ENCODE measurements at regions not wholly inside any gene's neighbourhood (a gene's known extent, or its start where the extent isn't known, plus 50 kb on each side); places are given as distances from the start of the nearest gene placed in this dataset.
A peak's percentile ranks its signal among the peaks of the same experiment; 100 is the strongest.

DNA sequence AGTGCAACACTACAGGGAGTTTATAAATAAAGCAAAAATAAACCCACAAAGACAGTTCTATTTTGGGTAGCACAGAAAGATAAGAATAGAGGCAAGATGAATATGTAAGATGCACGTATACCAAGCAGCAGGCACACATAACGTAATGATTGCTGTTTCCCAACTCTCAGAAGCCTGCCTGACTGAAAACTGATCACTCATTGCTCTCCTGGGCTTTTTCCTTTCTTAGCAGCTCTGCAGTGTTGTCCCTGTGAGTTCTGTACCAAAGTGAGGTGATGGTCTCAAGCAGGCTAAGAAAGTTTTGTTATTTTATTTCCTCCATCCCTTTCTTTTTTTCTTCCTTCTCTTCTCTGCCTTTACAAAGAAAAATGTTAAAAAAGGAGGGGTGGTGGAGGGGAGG lies 522.0 kb upstream of the MAN1A1 start:
- Histone ChIP-seq H3K4ac (replicated peaks; ENCODE audit: insufficient read length, low read depth, low read length) (no peak overlapping the region), H2BK15ac (ENCODE audit: low read length) (no peak overlapping the region), H2AFZ (ENCODE audit: low read length) (0 out of 2 replicates have a peak overlapping the region, but pooled peaks have one; percentile 37), H3K9me3 (ENCODE audit: insufficient read depth in 2 of 2, low read depth in 1 of 2, low read length in 1 of 2) (no peaks in the 10 kb centered on the region), H3K27me3 (replicated peaks in 1 of 4; ENCODE audit: control insufficient read depth in 3 of 4, extremely low read depth in 1 of 4, insufficient read depth in 3 of 4, low read length in 3 of 4) (no peaks in the 10 kb centered on the region), H4K5ac (ENCODE audit: insufficient read length, low read depth, low read length) (no peak overlapping the region), H3K18ac (ENCODE audit: extremely low read depth, low read length) (no peak overlapping the region), H3K23me2 (ENCODE audit: low read depth, low read length) (no peaks in the 10 kb centered on the region), H3K56ac (replicated peaks; ENCODE audit: insufficient read length, low read depth, low read length) (no peak overlapping the region), H3K79me1 (ENCODE audit: low read depth, low read length) (no peaks in the 10 kb centered on the region), H2BK120ac (replicated peaks; ENCODE audit: low read depth, low read length) (no peak overlapping the region), H3K9ac (replicated peaks in 1 of 4; ENCODE audit: extremely low read depth in 1 of 4, low read depth in 3 of 4, low read length in 3 of 4) (no peak overlapping the region), H3K36me3 (ENCODE audit: control insufficient read depth in 2 of 4, insufficient read depth in 4 of 4, low read length in 3 of 4) (no peaks in the 10 kb centered on the region), H2AK5ac (ENCODE audit: low read depth, low read length) (no peak overlapping the region), H2BK12ac (ENCODE audit: low read depth, low read length) (no peak overlapping the region), H3K14ac (ENCODE audit: insufficient read length) (no peak overlapping the region), H4K91ac (replicated peaks; ENCODE audit: insufficient read length, low read length) (no peak overlapping the region), H4K8ac (ENCODE audit: extremely low read depth, insufficient read depth, low read length) (no peak overlapping the region), H3K4me3 (ENCODE audit: extremely low read depth in 1 of 4, insufficient read depth in 2 of 4, low read depth in 3 of 4, low read length in 4 of 4) (no peak overlapping the region), H4K20me1 (replicated peaks in 1 of 2; ENCODE audit: control insufficient read depth in 1 of 2, insufficient read depth in 2 of 2, low read length in 2 of 2) (no peaks in the 10 kb centered on the region), H3K27ac (ENCODE audit: low read depth, low read length) (no peak overlapping the region), H3K4me1 (replicated peaks in 1 of 4; ENCODE audit: control insufficient read depth in 3 of 4, insufficient read depth in 4 of 4, low read length in 3 of 4) (no peaks in the 10 kb centered on the region), H2BK20ac (ENCODE audit: low read length) (no peak overlapping the region), H2BK5ac (ENCODE audit: low read depth, low read length) (no peak overlapping the region), H3K79me2 (ENCODE audit: control insufficient read depth in 1 of 2, insufficient read depth in 2 of 2, low read length in 2 of 2) (no peaks in the 10 kb centered on the region), H3K4me2 (ENCODE audit: insufficient read depth in 1 of 2, low read depth in 2 of 2, low read length in 2 of 2) (no peak overlapping the region), H3K23ac (ENCODE audit: insufficient read length) (no peak overlapping the region)
- DNase-seq (ENCODE audit: low read depth in 1 of 2, low spot score in 2 of 2) (no peak), FAIRE-seq (no peak)
- 72% methylated on average over 2 of the region's 2 CpGs; no CpG with 5 or more reads in 1 of the 2 experiments for WGBS, 2 experiments (ENCODE audit: extremely low coverage in 1 of 2, insufficient coverage in 1 of 2, insufficient read length in 1 of 2, insufficient replicate concordance in 2 of 2, low coverage in 1 of 2, low lambda C conversion rate in 2 of 2, missing lambda C conversion rate in 1 of 2)
- ChIA-PET CTCF (ENCODE audit: partially characterized antibody) (no interaction called here), POLR2A (ENCODE audit: partially characterized antibody) (no interaction called here)
- TF ChIP-seq HDAC2 (IDR thresholded peaks at IDR 0.05; ENCODE audit: borderline replicate concordance in 1 of 2, low read depth in 2 of 2, low read length in 2 of 2) (no peak), YY1 (IDR thresholded peaks at IDR 0.05; ENCODE audit: low read depth, low read length) (no peak), RFX5 (IDR thresholded peaks at IDR 0.05; ENCODE audit: borderline replicate concordance, low read depth, low read length) (no peak), CBX8 (IDR thresholded peaks at IDR 0.05; ENCODE audit: borderline replicate concordance, low read depth, low read length) (no peak), KDM5A (IDR thresholded peaks at IDR 0.05; ENCODE audit: low read length) (no peak), RXRA (IDR thresholded peaks at IDR 0.05; ENCODE audit: insufficient read depth, low read depth, low read length) (no peak)
- TF ChIP-seq, protein P1, sequence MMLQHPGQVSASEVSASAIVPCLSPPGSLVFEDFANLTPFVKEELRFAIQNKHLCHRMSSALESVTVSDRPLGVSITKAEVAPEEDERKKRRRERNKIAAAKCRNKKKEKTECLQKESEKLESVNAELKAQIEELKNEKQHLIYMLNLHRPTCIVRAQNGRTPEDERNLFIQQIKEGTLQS (IDR thresholded peaks at IDR 0.05; ENCODE audit: insufficient read depth, low read depth, low read length), result no peak
